K562 (cell line): ENCODE measurements at regions not wholly inside any gene's neighbourhood (a gene's known extent, or its start where the extent isn't known, plus 50 kb on each side); places are given as distances from the start of the nearest gene placed in this dataset.

ENCODE experiments used
- CBX1 ChIP-seq: sonication (generic); IDR thresholded peaks from 2 replicates; pipeline ENCODE4 v1.6.1; 2016; ENCODE audit warnings: antibody characterized with exemption, low read depth, mild to moderate bottlenecking
- CBX2 ChIP-seq: fragments of 200-600 bp; sonication (generic); IDR thresholded peaks from one replicate; pipeline ENCODE4 v1.6.1; 2012; ENCODE audit warnings: mild to moderate bottlenecking, low read length, inconsistent platforms; ENCODE audit not compliant: insufficient read depth, poor library complexity, severe bottlenecking
- EP400 ChIP-seq: fragments of 450-650 bp; IDR thresholded peaks from 2 replicates; pipeline ENCODE4 v1.6.1; 2017; ENCODE audit warnings: antibody characterized with exemption, mild to moderate bottlenecking, moderate library complexity
- JUND ChIP-seq, 2 experiments: IDR thresholded peaks; 2 replicates in 1 of 2; 3 replicates in 1 of 2; pipeline ENCODE4 v1.6.1; 2011; ENCODE audit warnings: borderline replicate concordance in 2 of 2, low read depth in 2 of 2, low read length in 2 of 2, improper control_type of control experiment in 1 of 2, missing biosample characterization in 1 of 2, missing genetic modification characterization in 1 of 2, missing genetic modification reagents in 1 of 2
- MTA3 ChIP-seq: fragments of 450-650 bp; formaldehyde crosslinking; IDR thresholded peaks from 2 replicates; pipeline ENCODE4 v1.6.1; 2017; ENCODE audit warnings: mild to moderate bottlenecking, borderline replicate concordance
- NEUROD1 ChIP-seq: fragments of 150-350 bp; IDR thresholded peaks from 2 replicates; pipeline ENCODE4 v1.6.1; 2014; ENCODE audit warnings: borderline replicate concordance, low read length, low read depth; ENCODE audit not compliant: partially characterized antibody
- NFATC3 ChIP-seq: fragments of 450-650 bp; IDR thresholded peaks from 2 replicates; pipeline ENCODE4 v1.6.1; 2017; ENCODE audit warnings: mild to moderate bottlenecking
- NR4A1 ChIP-seq, 2 experiments: fragments of 250-450 bp in 1 of 2; fragments of 450-650 bp in 1 of 2; sonication (Bioruptor Pico) in 1 of 2; IDR thresholded peaks; 2 replicates each; pipeline versions ENCODE4 v1.4.0 to v1.6.1; 2016 to 2020; ENCODE audit warnings: mild to moderate bottlenecking in 2 of 2, missing compliant biosample characterization in 1 of 2, missing genetic modification characterization in 1 of 2, moderate library complexity in 1 of 2
- PCBP1 ChIP-seq: fragments of 200-400 bp; formaldehyde crosslinking; IDR thresholded peaks from 2 replicates; pipeline ENCODE4 v1.6.1; 2018; ENCODE audit warnings: mild to moderate bottlenecking, low read depth, low read length; ENCODE audit not compliant: poor library complexity, severe bottlenecking
- RB1 ChIP-seq: fragments of 450-650 bp; IDR thresholded peaks from 2 replicates; pipeline ENCODE4 v1.6.1; 2017; ENCODE audit warnings: low read depth, mild to moderate bottlenecking
- RFX1 ChIP-seq: fragments of 450-650 bp; IDR thresholded peaks from 2 replicates; pipeline ENCODE4 v1.6.1; 2016; ENCODE audit warnings: mild to moderate bottlenecking, moderate library complexity
- ZC3H8 ChIP-seq: fragments of 450-650 bp; IDR thresholded peaks from 2 replicates; pipeline ENCODE4 v1.6.1; 2017
- ZNF551 ChIP-seq: fragments of 250-450 bp; sonication (Bioruptor Pico); IDR thresholded peaks from 2 replicates; pipeline ENCODE4 v1.5.0; 2021; ENCODE audit warnings: mild to moderate bottlenecking, moderate library complexity
- TF ChIP-seq, protein P1 (sequence below): sonication (generic); IDR thresholded peaks from 2 replicates; pipeline ENCODE4 v1.6.1; 2016
- TF ChIP-seq, protein P2 (sequence below): fragments of 250-450 bp; sonication (Bioruptor Pico); IDR thresholded peaks from 2 replicates; pipeline ENCODE4 v1.9.0; 2021; ENCODE audit warnings: mild to moderate bottlenecking, inconsistent platforms
- TF ChIP-seq, protein P3 (sequence below): fragments of 450-650 bp; IDR thresholded peaks from 2 replicates; pipeline ENCODE4 v1.6.1; 2018; ENCODE audit warnings: mild to moderate bottlenecking, low read depth; ENCODE audit not compliant: partially characterized antibody
- TF ChIP-seq, protein P4 (sequence below): sonication (generic); formaldehyde crosslinking; IDR thresholded peaks from 2 replicates; pipeline ENCODE4 v1.8.0; 2023; ENCODE audit warnings: mild to moderate bottlenecking, missing genetic modification reagents
- TF ChIP-seq, protein P5 (sequence below): fragments of 450-650 bp; IDR thresholded peaks from 2 replicates; pipeline ENCODE4 v1.6.1; 2016; ENCODE audit warnings: antibody characterized with exemption

DNA sequence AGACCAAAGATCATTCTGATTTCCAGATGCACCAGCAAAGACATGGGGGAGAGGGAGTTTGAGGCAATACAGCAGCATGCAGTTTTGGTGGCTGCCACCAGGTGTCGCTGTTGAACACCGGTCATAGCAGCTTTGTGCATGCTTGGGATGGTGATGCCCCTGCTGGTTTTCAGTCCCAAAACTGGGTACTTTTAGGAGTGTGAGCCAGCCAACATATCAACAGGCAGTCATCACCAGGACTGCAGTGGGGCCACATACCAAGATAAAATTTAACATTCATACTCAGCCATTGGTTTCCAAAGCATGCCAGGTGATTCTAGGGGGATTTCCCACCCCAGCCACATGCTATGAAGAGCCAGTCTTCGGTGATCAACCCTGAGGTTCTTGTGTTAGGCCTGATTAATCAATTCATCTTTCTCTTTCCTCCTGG is 64.2 kb downstream of the PHETA1 start (continued):
- TF ChIP-seq, protein P1, sequence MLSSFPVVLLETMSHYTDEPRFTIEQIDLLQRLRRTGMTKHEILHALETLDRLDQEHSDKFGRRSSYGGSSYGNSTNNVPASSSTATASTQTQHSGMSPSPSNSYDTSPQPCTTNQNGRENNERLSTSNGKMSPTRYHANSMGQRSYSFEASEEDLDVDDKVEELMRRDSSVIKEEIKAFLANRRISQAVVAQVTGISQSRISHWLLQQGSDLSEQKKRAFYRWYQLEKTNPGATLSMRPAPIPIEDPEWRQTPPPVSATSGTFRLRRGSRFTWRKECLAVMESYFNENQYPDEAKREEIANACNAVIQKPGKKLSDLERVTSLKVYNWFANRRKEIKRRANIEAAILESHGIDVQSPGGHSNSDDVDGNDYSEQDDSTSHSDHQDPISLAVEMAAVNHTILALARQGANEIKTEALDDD = no peak
- TF ChIP-seq RB1 (0 out of 2 replicates have a peak, but pooled peaks have one; percentile 21), CBX1 (peak; percentile 99), JUND (IDR thresholded peaks at IDR 0.05; ENCODE audit: borderline replicate concordance, low read depth, low read length) (0 out of 2 replicates have a peak, but pooled peaks have one; percentile 24), JUND (tag; IDR thresholded peaks at IDR 0.05; ENCODE audit: borderline replicate concordance, low read depth, low read length) (no peak), RFX1 (no peak), EP400 (no peak), ZNF551 (no peak), CBX2 (no peak), NEUROD1 (no peak), NFATC3 (no peak), PCBP1 (no peak), MTA3 (peak; percentile 71; the same call in 1 of the 2 replicates), ZC3H8 (no peak), NR4A1 (CRISPR knock-in tag; IDR thresholded peaks at IDR 0.05) (no peak), NR4A1 (tag; IDR thresholded peaks at IDR 0.05) (no peak)
- TF ChIP-seq, protein P2, sequence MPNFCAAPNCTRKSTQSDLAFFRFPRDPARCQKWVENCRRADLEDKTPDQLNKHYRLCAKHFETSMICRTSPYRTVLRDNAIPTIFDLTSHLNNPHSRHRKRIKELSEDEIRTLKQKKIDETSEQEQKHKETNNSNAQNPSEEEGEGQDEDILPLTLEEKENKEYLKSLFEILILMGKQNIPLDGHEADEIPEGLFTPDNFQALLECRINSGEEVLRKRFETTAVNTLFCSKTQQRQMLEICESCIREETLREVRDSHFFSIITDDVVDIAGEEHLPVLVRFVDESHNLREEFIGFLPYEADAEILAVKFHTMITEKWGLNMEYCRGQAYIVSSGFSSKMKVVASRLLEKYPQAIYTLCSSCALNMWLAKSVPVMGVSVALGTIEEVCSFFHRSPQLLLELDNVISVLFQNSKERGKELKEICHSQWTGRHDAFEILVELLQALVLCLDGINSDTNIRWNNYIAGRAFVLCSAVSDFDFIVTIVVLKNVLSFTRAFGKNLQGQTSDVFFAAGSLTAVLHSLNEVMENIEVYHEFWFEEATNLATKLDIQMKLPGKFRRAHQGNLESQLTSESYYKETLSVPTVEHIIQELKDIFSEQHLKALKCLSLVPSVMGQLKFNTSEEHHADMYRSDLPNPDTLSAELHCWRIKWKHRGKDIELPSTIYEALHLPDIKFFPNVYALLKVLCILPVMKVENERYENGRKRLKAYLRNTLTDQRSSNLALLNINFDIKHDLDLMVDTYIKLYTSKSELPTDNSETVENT (CRISPR knock-in tag) = no peak
- TF ChIP-seq, protein P3, sequence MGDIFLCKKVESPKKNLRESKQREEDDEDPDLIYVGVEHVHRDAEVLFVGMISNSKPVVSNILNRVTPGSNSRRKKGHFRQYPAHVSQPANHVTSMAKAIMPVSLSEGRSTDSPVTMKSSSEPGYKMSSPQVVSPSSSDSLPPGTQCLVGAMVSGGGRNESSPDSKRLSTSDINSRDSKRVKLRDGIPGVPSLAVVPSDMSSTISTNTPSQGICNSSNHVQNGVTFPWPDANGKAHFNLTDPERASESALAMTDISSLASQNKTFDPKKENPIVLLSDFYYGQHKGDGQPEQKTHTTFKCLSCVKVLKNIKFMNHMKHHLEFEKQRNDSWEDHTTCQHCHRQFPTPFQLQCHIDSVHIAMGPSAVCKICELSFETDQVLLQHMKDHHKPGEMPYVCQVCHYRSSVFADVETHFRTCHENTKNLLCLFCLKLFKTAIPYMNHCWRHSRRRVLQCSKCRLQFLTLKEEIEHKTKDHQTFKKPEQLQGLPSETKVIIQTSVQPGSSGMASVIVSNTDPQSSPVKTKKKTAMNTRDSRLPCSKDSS = peak; percentile 98
- TF ChIP-seq, protein P4, sequence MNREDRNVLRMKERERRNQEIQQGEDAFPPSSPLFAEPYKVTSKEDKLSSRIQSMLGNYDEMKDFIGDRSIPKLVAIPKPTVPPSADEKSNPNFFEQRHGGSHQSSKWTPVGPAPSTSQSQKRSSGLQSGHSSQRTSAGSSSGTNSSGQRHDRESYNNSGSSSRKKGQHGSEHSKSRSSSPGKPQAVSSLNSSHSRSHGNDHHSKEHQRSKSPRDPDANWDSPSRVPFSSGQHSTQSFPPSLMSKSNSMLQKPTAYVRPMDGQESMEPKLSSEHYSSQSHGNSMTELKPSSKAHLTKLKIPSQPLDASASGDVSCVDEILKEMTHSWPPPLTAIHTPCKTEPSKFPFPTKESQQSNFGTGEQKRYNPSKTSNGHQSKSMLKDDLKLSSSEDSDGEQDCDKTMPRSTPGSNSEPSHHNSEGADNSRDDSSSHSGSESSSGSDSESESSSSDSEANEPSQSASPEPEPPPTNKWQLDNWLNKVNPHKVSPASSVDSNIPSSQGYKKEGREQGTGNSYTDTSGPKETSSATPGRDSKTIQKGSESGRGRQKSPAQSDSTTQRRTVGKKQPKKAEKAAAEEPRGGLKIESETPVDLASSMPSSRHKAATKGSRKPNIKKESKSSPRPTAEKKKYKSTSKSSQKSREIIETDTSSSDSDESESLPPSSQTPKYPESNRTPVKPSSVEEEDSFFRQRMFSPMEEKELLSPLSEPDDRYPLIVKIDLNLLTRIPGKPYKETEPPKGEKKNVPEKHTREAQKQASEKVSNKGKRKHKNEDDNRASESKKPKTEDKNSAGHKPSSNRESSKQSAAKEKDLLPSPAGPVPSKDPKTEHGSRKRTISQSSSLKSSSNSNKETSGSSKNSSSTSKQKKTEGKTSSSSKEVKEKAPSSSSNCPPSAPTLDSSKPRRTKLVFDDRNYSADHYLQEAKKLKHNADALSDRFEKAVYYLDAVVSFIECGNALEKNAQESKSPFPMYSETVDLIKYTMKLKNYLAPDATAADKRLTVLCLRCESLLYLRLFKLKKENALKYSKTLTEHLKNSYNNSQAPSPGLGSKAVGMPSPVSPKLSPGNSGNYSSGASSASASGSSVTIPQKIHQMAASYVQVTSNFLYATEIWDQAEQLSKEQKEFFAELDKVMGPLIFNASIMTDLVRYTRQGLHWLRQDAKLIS (CRISPR knock-in tag) = no peak
- TF ChIP-seq, protein P5, sequence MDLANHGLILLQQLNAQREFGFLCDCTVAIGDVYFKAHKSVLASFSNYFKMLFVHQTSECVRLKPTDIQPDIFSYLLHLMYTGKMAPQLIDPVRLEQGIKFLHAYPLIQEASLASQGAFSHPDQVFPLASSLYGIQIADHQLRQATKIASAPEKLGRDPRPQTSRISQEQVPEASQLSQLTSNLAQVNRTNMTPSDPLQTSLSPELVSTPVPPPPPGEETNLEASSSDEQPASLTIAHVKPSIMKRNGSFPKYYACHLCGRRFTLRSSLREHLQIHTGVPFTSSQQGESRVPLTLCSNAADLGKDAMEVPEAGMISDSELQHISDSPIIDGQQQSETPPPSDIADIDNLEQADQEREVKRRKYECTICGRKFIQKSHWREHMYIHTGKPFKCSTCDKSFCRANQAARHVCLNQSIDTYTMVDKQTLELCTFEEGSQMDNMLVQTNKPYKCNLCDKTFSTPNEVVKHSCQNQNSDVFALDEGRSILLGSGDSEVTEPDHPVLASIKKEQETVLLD = no peak
